BLaER1 treated with 17β-estradiol and CSF1 and Interleukin-3, amounts not matched to agents 10 nM and 100 nM (cell line): ENCODE measurements at regions not wholly inside any gene's neighbourhood (a gene's known extent, or its start where the extent isn't known, plus 50 kb on each side); places are given as distances from the start of the nearest gene placed in this dataset.

ENCODE experiments used
- H3K27ac ChIP-seq, 11 experiments: shearing (Covaris generic); formaldehyde crosslinking; 2 replicates each; pipeline ENCODE4 v1.8.1; 2022
- H3K27me3 ChIP-seq, 11 experiments: shearing (Covaris generic); formaldehyde crosslinking; 2 replicates each; pipeline ENCODE4 v1.8.1; 2022
- H3K36me3 ChIP-seq, 11 experiments: shearing (Covaris generic); formaldehyde crosslinking; 2 replicates each; pipeline ENCODE4 v1.8.1; 2022
- H3K4me1 ChIP-seq, 10 experiments: shearing (Covaris generic); formaldehyde crosslinking; 2 replicates each; pipeline ENCODE4 v1.8.1; 2022
- H3K4me2 ChIP-seq, 11 experiments: shearing (Covaris generic); formaldehyde crosslinking; 2 replicates each; pipeline ENCODE4 v1.8.1; 2022
- H3K4me3 ChIP-seq, 10 experiments: shearing (Covaris generic); formaldehyde crosslinking; 2 replicates each; pipeline ENCODE4 v1.8.1; 2022
- H3K9ac ChIP-seq, 11 experiments: shearing (Covaris generic); formaldehyde crosslinking; 2 replicates each; pipeline ENCODE4 v1.8.1; 2022
- H3K9me3 ChIP-seq, 11 experiments: shearing (Covaris generic); formaldehyde crosslinking; replicated peaks in 1 of 11; 2 replicates each; pipeline ENCODE4 v1.8.1; 2022
- H4K20me1 ChIP-seq, 11 experiments: shearing (Covaris generic); formaldehyde crosslinking; 2 replicates each; pipeline ENCODE4 v1.8.1; 2022
- Cebpa-rat ChIP-seq, 11 experiments: shearing (Covaris generic); IDR thresholded peaks; 2 replicates each; pipeline ENCODE4 v1.8.1; 2022

DNA sequence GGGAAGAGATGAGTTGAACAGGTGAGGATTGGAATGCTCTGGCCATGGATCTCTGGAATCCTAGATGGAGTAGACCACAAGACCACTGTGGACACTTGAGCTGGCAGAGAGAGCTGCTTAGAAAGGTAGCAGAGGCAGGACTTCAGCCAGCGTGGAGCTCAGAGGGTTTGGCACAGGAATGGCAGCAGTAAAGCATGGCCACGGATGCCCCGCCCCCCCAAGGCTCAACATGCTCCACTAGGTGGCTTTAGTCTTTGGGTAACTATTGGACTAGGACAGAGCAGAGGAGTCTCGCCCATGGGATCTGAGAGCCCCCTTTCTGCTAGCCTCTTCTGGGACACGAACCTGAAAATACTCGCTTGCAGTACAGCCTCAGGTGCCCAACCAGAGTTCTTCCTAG is 150.1 kb upstream of the NEIL3 start:
- Histone ChIP-seq H3K9ac (no peak overlapping the region), H3K4me3 (no peak overlapping the region), H3K9me3 (no peaks in the 10 kb centered on the region), H3K27ac (no peak overlapping the region), H3K27me3 (no peaks in the 10 kb centered on the region), H3K36me3 (no peaks in the 10 kb centered on the region), H3K4me1 (no peaks in the 10 kb centered on the region), H4K20me1 (no peaks in the 10 kb centered on the region), H3K4me2 (no peak overlapping the region)
- TF ChIP-seq Cebpa-rat (IDR thresholded peaks at IDR 0.05): no peak

DNA sequence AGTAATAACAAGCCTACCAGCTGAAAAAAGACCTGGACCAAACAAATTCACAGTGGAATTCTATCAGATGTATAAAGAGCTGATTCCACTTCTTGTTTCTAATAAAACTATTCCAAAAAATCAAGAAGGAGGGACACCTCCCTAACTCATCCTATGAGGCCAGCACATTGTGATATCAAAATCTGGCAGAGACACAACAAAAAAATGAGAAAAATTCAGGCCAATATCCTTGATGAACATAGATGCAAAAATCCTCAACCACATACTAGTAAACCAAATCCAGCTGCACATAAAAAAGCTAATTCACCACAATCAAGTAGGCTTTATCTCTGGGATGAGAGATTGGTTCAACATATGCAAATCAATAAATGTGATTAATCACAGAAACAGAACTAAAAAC is 147.9 kb upstream of the NEIL3 start:
- H3K27me3 ChIP-seq: no peaks in the 10 kb centered on the region
- no peaks in the 10 kb centered on the region for H3K4me1 ChIP-seq
- no peak overlapping the region for H3K27ac ChIP-seq
- no peaks in the 10 kb centered on the region for H3K36me3 ChIP-seq
- TF ChIP-seq Cebpa-rat (IDR thresholded peaks at IDR 0.05): no peak
- H4K20me1 ChIP-seq: no peaks in the 10 kb centered on the region
- H3K4me2 ChIP-seq: no peak overlapping the region
- no peak overlapping the region for H3K4me3 ChIP-seq
- no peaks in the 10 kb centered on the region for H3K9me3 ChIP-seq
- no peak overlapping the region for H3K9ac ChIP-seq

DNA sequence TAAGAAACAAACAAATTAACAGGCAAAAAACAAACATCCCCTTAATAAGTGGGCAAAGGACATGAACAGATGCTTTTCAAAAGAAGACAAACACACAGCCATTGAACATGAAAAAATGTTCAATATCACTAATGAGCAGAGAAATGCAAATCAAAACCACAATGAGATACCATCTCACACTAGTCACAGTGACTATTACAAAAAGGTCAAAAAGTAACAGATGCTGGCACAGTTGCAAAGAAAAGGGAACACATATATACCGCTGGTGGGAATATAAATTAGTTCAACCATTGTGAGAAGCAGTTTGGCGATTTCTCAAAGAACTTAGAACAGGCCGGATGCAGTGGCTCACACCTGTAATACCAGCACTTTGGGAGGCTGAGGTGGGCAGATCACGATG is 146.1 kb upstream of the NEIL3 start:
- no peak overlapping the region for H3K27ac ChIP-seq
- no peak for TF ChIP-seq Cebpa-rat (IDR thresholded peaks at IDR 0.05)
- H3K4me1 ChIP-seq: no peaks in the 10 kb centered on the region

DNA sequence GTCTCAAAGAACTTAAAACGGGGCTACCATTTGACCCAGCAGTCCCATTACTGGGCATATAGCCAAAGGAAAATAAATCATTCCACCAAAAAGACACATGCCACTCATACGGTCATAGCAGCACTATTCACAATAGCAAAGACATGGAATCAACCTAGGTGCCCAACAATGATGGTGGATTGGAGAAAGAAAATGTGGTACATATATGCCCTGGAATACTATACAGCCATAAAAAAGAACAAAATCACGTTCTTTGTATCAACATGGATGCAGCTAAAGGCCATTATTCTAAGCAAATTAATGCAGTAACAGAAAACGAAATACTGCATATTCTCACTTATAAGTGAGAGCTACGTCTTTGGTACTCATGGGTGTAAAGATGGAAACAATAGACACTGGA is 138.1 kb upstream of the NEIL3 start:
- Histone ChIP-seq H3K4me2 (no peak overlapping the region), H3K27ac (no peak overlapping the region), H3K9ac (no peak overlapping the region), H3K36me3 (no peaks in the 10 kb centered on the region), H3K27me3 (no peaks in the 10 kb centered on the region), H3K4me3 (no peak overlapping the region), H3K9me3 (peaks cover 0 to 6% (median 0%) of the 10 kb centered on the region in 11 experiments; a peak in 2 of 22 replicates), H3K4me1 (no peaks in the 10 kb centered on the region), H4K20me1 (no peaks in the 10 kb centered on the region)
- no peak for TF ChIP-seq Cebpa-rat (IDR thresholded peaks at IDR 0.05)

More for the DNA sequence above, 146.1 kb upstream of the NEIL3 start:
- Histone ChIP-seq H3K4me2 (no peak overlapping the region), H3K9ac (no peak overlapping the region), H3K36me3 (no peaks in the 10 kb centered on the region), H3K4me3 (no peak overlapping the region), H4K20me1 (no peaks in the 10 kb centered on the region), H3K9me3 (no peaks in the 10 kb centered on the region), H3K27me3 (no peaks in the 10 kb centered on the region)

DNA sequence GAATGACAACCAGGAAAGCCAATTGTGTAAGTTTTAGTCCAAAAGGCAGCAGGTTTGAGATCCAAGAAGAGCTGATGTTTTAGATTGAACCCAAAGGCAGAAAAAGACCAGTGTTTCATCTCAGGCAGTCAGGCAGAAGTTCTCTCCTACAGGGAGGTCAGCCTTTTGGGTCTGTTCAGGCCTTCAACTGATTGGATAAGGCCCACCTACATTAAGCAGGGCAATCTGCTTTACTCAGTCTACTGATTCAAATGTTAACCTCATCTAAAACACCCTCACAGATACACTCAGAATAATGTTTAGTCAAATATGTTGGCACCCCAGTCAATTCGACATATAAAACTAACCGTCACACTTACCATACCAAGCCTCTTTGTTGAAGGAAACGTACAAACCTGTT is 134.2 kb upstream of the NEIL3 start:
- no peak overlapping the region for H3K4me3 ChIP-seq
- no peak for TF ChIP-seq Cebpa-rat (IDR thresholded peaks at IDR 0.05)
- no peak overlapping the region for H3K9ac ChIP-seq
- H3K27ac ChIP-seq: no peak overlapping the region
- peaks cover 0 to 6% (median 0%) of the 10 kb centered on the region in 11 experiments; a peak in 2 of 22 replicates for H3K9me3 ChIP-seq
- H3K4me2 ChIP-seq: no peak overlapping the region
- H3K27me3 ChIP-seq: no peaks in the 10 kb centered on the region
- H4K20me1 ChIP-seq: no peaks in the 10 kb centered on the region
- H3K36me3 ChIP-seq: no peaks in the 10 kb centered on the region
- H3K4me1 ChIP-seq: no peaks in the 10 kb centered on the region

DNA sequence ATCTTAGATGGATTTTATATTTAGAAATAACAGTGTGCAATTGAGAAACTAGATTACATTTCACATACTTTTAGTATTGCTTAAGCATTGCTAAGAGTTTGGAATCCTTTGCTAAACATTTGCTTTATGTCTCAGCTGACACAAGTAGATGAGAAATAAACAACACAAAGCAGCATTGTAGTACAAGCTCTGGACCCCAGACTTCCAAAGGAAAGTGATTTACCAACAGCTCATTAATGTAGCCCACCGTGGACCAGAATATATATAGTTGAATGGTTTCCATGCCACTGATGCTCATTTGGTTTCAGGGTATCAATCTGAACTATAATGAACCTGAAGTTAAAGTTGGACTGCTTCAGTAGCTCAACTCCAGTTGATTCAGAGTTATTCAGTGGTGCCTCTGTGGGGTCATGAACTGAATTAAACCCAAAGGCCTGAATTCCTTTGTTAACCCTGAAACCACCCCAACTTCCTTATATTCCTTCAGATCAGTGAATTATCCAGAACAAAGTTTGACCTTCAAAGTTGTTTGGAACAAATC is 132.1 kb upstream of the NEIL3 start:
- Histone ChIP-seq H3K4me1 (no peaks in the 10 kb centered on the region), H3K27ac (no peak overlapping the region), H3K36me3 (no peaks in the 10 kb centered on the region), H3K9ac (no peak overlapping the region), H3K27me3 (no peaks in the 10 kb centered on the region), H3K4me2 (no peak overlapping the region), H3K9me3 (no peaks in the 10 kb centered on the region), H3K4me3 (no peak overlapping the region), H4K20me1 (no peaks in the 10 kb centered on the region)
- no peak for TF ChIP-seq Cebpa-rat (IDR thresholded peaks at IDR 0.05)

DNA sequence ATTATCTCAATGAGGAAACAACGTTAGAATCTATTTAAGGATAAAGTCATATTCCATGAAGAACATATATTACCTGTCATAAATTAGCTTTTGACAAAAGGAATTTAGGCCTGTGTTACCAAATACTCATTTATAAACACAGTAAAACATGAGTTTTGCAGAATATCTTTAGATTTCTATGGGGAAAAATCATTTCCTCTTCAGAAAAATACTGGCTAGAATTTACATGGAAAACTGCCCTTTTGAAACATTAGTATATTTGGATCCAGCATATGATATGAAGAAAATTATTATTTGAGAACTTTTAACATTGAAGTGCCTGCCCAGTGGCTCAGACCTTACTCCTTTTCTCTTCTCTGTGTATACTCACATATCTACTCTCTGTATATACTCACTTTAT is 131.4 kb upstream of the NEIL3 start:
- H3K9me3 ChIP-seq: no peaks in the 10 kb centered on the region
- H3K4me2 ChIP-seq: no peak overlapping the region
- no peaks in the 10 kb centered on the region for H3K36me3 ChIP-seq
- no peak overlapping the region for H3K4me3 ChIP-seq
- no peaks in the 10 kb centered on the region for H4K20me1 ChIP-seq
- no peak overlapping the region for H3K9ac ChIP-seq
- H3K27ac ChIP-seq: no peak overlapping the region
- TF ChIP-seq Cebpa-rat (IDR thresholded peaks at IDR 0.05): no peak
- no peaks in the 10 kb centered on the region for H3K27me3 ChIP-seq
- no peaks in the 10 kb centered on the region for H3K4me1 ChIP-seq

DNA sequence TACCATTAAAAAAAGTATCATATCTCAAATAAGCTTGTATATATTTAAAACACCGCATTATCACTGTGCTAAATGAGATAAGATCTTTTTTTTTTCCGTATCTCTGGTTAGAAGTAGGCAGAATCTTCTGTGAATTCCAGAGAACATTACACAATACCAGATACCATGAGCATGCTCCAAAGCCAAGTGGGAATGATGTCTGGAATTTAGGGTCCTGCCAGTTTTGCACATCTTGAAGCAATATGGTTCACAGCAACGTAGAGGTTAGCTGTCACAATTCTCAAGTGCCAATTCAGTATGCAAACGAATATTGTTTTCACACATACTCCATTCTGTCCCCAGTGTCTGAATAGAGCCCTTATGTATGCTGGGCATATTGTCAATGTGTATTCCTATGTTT is 127.5 kb upstream of the NEIL3 start:
- no peak for TF ChIP-seq Cebpa-rat (IDR thresholded peaks at IDR 0.05)
- no peaks in the 10 kb centered on the region for H3K4me1 ChIP-seq
- H3K9me3 ChIP-seq: no peaks in the 10 kb centered on the region
- no peak overlapping the region for H3K4me3 ChIP-seq
- H3K36me3 ChIP-seq: no peaks in the 10 kb centered on the region
- no peak overlapping the region for H3K27ac ChIP-seq
- H3K4me2 ChIP-seq: no peak overlapping the region
- H3K27me3 ChIP-seq: no peaks in the 10 kb centered on the region
- H4K20me1 ChIP-seq: no peaks in the 10 kb centered on the region
- no peak overlapping the region for H3K9ac ChIP-seq

DNA sequence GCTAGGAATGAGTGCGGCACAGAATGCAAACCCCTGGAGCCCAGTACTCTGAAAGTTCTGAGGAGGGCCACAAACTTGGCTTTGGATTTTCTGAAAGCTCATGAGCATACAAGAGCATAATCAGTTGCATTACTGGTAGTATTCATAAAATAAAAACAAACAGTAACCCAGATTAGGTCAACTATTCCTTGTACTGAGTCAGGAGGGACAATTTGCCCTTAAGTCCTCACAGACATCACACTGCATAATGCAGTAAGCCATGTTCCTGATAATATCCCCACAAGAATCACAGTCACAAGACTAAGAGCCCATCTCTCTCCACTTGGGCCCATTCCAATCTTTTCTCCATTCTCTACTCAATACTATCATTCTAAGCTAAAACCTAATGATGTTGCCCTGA is 126.9 kb upstream of the NEIL3 start:
- Histone ChIP-seq H3K36me3 (no peaks in the 10 kb centered on the region), H3K4me1 (no peaks in the 10 kb centered on the region), H3K9me3 (no peaks in the 10 kb centered on the region), H3K27me3 (no peaks in the 10 kb centered on the region), H3K4me2 (no peak overlapping the region), H4K20me1 (no peaks in the 10 kb centered on the region), H3K4me3 (no peak overlapping the region), H3K9ac (no peak overlapping the region), H3K27ac (no peak overlapping the region)
- no peak for TF ChIP-seq Cebpa-rat (IDR thresholded peaks at IDR 0.05)

DNA sequence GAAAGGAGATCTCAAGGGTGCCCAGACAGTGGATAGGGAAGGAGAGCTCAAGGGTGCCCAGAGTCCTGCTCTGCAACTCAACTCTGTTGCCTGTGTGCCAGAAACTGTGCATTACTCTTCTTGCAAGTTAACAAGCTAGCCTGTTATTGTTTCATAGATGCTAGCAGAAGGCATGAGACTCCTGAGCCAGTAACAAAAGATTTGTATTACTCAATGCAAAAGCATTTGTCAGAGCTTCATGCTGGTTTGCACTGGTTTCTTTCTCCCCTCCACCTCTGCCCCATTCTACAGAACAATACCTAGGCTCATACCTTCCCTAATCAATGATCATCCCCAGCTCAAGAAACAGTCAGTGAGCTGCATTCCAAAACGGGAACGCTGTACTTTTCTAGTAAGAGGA is 124.5 kb upstream of the NEIL3 start:
- Histone ChIP-seq H4K20me1 (no peaks in the 10 kb centered on the region), H3K27me3 (no peaks in the 10 kb centered on the region), H3K4me3 (no peak overlapping the region), H3K36me3 (no peaks in the 10 kb centered on the region), H3K9me3 (no peaks in the 10 kb centered on the region), H3K4me2 (no peak overlapping the region), H3K4me1 (no peaks in the 10 kb centered on the region), H3K27ac (no peak overlapping the region), H3K9ac (no peak overlapping the region)
- TF ChIP-seq Cebpa-rat (IDR thresholded peaks at IDR 0.05): no peak
